ENCODE measurements at regions not wholly inside any gene's neighbourhood (a gene's known extent, or its start where the extent isn't known, plus 50 kb on each side); places are given as distances from the start of the nearest gene placed in this dataset.

DNA sequence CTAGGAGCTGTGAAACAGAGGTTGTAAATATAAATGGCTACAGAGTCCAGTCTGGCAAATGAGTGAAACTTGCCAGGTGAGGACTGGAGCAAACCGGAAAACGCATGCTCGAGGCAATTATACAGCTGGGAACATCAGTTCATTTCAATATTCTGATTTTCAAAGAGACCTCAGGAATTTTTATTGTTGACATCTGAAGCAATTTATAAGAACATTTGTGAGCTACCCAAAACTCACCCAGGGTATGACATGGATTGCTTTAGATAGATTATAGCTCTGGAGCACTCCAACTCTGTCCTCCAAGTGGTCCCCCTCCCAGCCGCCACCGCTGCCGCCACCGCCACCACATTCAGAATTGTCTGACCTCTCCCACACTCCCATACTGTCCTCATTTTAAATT, 84.6 kb upstream of the GRAMD2B start:
- Mint-ChIP-seq H3K27ac (ENCODE audit: low read depth) (no peak overlapping the region), H3K27me3 (peaks cover 63% of the 10 kb centered on the region), H3K36me3 (ENCODE audit: insufficient read depth) (no peaks in the 10 kb centered on the region), H3K4me3 (no peak overlapping the region), H3K9me3 (no peaks in the 10 kb centered on the region), H3K4me1 (no peaks in the 10 kb centered on the region)
- ATAC-seq (replicated peaks; ENCODE audit: extremely low read depth, poor library complexity, severe bottlenecking) = no peak
- DNase-seq (ENCODE audit: low spot score in 2 of 2) = no peak

DNA sequence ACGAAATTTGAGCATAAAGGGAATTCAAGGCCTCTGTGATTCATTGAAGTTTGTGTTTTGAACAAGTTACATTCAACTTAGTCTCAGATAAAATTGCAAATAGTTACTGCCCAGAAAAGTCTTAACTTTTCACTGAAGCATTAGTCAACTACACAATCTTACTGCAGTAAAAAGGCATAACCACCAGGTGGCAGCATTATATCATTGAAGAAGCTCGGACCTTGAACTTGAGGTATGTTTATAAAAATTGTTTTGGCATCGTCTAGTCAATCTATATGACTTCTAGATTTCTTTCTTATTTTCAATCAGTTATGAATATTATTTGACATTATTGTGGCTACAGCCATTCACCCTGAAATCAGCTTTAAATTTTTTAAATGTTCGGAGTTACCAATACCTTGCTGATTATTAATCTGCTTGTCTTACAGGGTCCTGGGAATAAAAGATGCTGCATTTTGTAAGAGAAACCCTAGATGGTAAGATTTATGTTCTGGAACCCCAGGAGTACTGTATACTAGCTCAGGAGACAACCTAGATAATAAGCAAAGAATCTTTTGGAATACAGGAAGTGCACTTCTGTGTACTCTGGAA, 83.9 kb upstream of the GRAMD2B start:
- no peaks in the 10 kb centered on the region for H3K4me1 Mint-ChIP-seq
- no peaks in the 10 kb centered on the region for H3K9me3 Mint-ChIP-seq
- H3K4me3 Mint-ChIP-seq = no peak overlapping the region
- ATAC-seq (replicated peaks; ENCODE audit: extremely low read depth, poor library complexity, severe bottlenecking) (peak; percentile 50), DNase-seq (ENCODE audit: low spot score in 2 of 2) (peak in 1 of 2 donors; percentile 37)
- no peaks in the 10 kb centered on the region for H3K36me3 Mint-ChIP-seq (ENCODE audit: insufficient read depth)
- H3K27ac Mint-ChIP-seq (ENCODE audit: low read depth) = no peak overlapping the region
- peaks cover 69% of the 10 kb centered on the region for H3K27me3 Mint-ChIP-seq

DNA sequence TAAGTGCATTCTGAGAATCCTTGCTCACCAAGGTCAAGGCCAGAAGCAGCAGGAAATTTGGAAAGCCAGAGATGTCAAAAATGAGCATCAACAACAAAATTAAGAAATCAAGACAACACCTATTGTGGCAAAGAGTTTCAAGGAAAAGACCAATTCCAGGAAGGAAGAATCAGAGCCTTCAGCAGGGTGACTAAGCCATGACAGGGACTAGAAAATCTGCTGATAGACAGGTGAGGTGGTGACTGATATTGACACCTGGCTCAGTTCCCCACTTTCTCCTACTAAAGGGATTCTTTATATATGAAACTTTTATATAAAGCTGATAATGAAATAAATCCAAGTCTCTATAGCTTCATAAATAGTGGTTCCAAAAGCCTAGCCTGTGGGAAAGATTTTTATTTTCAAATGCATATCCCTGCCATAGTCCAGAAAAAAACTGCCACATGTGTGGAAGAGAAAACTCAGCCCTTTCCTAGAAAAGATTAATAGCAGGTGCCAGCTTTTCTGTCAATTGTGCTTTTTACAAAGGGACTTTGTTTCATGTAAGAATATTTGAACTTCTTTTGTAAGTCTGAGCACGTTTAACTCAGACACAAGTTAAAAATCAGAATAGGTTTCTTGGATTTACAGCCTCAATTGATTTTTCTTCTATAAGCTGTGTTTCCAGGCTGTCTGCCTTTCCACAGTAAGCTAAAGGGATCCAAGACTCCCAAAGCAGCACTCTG, 81.1 kb upstream of the GRAMD2B start:
- DNase-seq (ENCODE audit: low spot score in 2 of 2) (no peak), ATAC-seq (replicated peaks; ENCODE audit: extremely low read depth, poor library complexity, severe bottlenecking) (no peak)
- Mint-ChIP-seq H3K27me3 (peaks cover 92% of the 10 kb centered on the region), H3K27ac (ENCODE audit: low read depth) (no peak overlapping the region), H3K4me1 (no peaks in the 10 kb centered on the region), H3K9me3 (no peaks in the 10 kb centered on the region), H3K4me3 (no peak overlapping the region), H3K36me3 (ENCODE audit: insufficient read depth) (no peaks in the 10 kb centered on the region)

DNA sequence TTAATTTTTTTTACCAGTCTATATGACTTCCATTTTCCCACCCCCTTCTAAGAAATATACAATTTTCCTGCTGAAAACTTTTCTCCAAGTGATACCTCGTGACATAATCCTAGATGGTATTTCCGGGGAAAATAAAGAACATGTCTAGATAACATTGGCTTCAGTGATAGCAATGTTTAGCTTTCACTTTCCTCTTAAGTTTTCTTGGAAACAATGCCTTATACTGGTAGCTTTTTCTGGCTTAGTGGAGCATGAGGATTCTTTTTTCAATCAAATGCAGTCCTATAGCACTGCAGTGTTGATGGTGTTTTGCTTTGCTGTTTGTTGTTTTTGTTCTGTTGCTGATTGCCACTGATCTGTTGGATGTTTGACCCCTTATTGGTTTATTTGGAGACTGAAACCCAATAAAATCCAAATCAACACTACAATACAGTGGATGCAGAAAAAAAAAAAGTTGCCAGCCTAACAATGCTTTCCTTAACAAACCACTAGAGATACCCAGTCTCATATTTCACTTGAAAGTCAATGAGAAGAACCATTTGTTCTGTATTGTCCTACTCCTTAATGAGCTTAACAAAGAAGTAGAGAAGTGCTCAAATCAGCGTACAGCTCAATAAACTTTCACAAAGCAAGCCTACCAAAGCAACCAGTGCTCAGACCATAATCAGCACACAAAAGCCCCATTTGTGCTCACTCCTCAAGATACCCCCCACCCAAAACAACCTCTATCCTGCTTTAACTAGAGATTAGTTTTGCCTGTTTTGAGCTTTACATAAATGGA, 74.2 kb upstream of the GRAMD2B start:
- DNase-seq (ENCODE audit: low spot score in 2 of 2) = no peak
- H3K27me3 Mint-ChIP-seq = peaks cover 55% of the 10 kb centered on the region
- no peak for ATAC-seq (replicated peaks; ENCODE audit: extremely low read depth, poor library complexity, severe bottlenecking)
- H3K27ac Mint-ChIP-seq (ENCODE audit: low read depth) = no peak overlapping the region
- H3K36me3 Mint-ChIP-seq (ENCODE audit: insufficient read depth) = no peaks in the 10 kb centered on the region
- H3K9me3 Mint-ChIP-seq = no peaks in the 10 kb centered on the region
- peaks cover 2% of the 10 kb centered on the region for H3K4me1 Mint-ChIP-seq
- no peak overlapping the region for H3K4me3 Mint-ChIP-seq

DNA sequence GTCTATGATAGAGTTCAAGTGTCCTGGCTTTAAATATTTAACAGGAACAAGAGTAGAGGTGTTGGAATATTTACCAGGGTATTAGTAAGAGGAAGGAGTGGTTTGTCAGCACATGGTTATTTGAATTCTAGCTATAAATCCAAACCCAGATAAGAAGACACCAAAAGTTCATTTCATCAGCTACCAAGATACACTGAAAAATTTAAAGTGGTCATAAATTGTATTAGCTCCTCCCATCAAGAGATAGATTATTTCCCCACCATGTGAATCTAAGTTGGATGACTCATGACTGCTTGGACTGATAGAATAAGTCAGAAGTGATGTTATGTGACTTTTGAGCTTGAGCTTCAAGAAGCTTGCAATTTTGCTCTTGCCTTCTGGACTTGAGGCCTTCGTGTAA, 72.1 kb upstream of the GRAMD2B start:
- ATAC-seq (replicated peaks; ENCODE audit: extremely low read depth, poor library complexity, severe bottlenecking) (no peak), DNase-seq (ENCODE audit: low spot score in 2 of 2) (no peak)
- Mint-ChIP-seq H3K4me3 (no peak overlapping the region), H3K36me3 (ENCODE audit: insufficient read depth) (no peaks in the 10 kb centered on the region), H3K4me1 (peaks cover 5% of the 10 kb centered on the region), H3K27me3 (peaks cover 34% of the 10 kb centered on the region), H3K9me3 (no peaks in the 10 kb centered on the region), H3K27ac (ENCODE audit: low read depth) (no peak overlapping the region)

DNA sequence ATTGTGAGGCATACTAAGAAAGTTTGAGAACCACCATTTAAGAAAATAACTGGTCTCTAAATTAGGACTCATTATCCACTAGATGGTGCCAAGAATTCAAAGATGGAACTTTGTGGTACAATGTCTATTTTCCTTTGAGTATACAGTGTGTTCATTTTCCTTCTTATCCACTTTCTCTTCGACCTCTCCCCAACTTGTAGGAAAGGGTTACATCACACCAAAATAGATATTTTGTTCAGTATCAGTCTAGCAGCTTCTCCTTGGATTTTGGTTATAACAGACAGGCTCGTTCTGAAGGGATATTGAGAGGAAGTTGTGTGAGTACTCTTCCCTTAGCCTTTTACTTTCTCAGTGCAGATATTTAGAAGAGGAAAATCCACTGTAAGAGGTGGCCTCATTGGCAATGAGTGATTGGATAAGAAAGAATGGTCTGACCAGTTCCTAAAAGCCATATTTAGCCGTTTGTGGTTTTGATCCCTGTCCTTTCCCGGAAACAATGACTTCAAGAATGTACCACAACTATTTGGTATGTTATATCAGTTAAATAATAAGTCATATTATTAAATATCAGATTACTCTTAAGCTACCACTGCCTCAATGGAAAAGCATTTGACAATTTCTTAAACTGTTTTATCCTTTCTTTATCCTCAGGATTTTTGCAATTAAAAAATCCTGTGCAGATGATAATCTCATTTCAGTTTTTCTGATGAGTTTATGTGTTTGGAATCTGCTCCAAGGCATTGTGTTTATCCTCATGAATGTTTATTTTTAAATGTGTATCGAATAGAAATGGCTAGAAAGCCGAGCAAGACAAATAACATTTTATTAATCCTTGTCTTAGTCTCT, 69.0 kb upstream of the GRAMD2B start:
- no peaks in the 10 kb centered on the region for H3K9me3 Mint-ChIP-seq
- H3K4me3 Mint-ChIP-seq = no peak overlapping the region
- no peak for DNase-seq (ENCODE audit: low spot score in 2 of 2)
- H3K4me1 Mint-ChIP-seq = peaks cover 5% of the 10 kb centered on the region
- peaks cover 7% of the 10 kb centered on the region for H3K27me3 Mint-ChIP-seq
- no peak overlapping the region for H3K27ac Mint-ChIP-seq (ENCODE audit: low read depth)
- no peaks in the 10 kb centered on the region for H3K36me3 Mint-ChIP-seq (ENCODE audit: insufficient read depth)
- no peak for ATAC-seq (replicated peaks; ENCODE audit: extremely low read depth, poor library complexity, severe bottlenecking)

DNA sequence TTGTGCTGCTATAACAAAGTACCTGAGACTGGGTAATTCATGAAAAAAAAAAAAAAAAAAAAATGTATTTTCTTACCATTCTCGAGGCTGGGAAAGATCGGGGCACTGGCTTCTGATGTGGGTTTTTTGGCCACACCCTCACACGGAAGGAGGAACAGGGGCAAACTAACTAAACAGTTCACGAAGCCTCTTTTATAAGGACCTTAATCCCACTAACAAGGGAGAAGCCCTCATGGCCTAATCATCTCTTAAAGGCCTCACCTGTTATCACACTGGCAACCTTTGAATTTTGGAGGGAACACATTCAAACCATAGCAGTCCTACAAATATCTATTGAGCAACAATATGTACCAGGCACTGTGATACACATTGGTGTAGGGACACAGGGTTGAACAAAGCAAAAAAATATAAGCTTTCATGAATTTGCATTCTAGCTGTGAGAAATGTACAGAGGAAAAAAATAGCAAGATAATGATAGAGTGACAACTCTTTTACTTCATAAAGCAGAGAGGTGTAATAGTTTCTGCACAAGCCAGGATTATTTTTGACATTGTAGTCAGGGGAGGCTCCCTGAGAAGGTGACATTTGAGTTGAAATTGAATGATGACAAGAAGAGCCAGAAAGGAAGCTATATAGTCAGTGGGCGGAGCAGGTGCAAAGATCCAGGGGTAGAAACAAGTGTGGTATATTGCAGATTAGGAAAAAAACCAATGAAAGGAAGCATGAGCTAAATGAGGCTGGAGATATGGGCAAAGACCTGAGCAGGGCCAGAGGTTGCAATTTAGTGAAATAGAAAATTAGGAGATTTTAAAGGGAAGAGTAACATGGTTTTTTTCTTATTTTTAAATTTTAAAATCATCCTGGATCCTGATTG, 68.1 kb upstream of the GRAMD2B start:
- Mint-ChIP-seq H3K4me1 (peaks cover 5% of the 10 kb centered on the region), H3K27ac (ENCODE audit: low read depth) (no peak overlapping the region), H3K36me3 (ENCODE audit: insufficient read depth) (no peaks in the 10 kb centered on the region), H3K4me3 (no peak overlapping the region), H3K9me3 (no peaks in the 10 kb centered on the region), H3K27me3 (no peaks in the 10 kb centered on the region)
- no peak for ATAC-seq (replicated peaks; ENCODE audit: extremely low read depth, poor library complexity, severe bottlenecking)
- DNase-seq (ENCODE audit: low spot score in 2 of 2) = no peak

DNA sequence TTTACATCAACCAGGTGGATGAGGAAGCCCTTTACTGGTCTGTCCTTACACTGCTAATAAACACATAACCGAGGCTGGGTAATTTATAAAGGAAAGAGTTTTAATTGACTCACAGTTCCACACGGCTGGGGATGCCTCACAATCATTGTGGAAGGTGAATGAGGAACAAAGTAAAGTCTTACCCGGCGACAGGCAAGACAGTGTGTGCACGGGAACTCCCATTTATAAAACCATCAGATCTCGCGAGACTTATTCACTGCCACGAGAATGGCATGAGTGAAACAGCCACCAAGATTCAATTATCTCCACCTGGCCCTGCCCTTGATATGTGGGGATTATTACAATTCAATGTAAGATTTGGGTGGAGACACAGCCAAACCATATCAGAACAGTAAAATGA, 67.3 kb upstream of the GRAMD2B start:
- Mint-ChIP-seq H3K9me3 (no peaks in the 10 kb centered on the region), H3K36me3 (ENCODE audit: insufficient read depth) (no peaks in the 10 kb centered on the region), H3K27ac (ENCODE audit: low read depth) (no peak overlapping the region), H3K27me3 (no peaks in the 10 kb centered on the region), H3K4me1 (peaks cover 5% of the 10 kb centered on the region), H3K4me3 (no peak overlapping the region)
- no peak for ATAC-seq (replicated peaks; ENCODE audit: extremely low read depth, poor library complexity, severe bottlenecking)
- DNase-seq (ENCODE audit: low spot score in 2 of 2) = no peak

DNA sequence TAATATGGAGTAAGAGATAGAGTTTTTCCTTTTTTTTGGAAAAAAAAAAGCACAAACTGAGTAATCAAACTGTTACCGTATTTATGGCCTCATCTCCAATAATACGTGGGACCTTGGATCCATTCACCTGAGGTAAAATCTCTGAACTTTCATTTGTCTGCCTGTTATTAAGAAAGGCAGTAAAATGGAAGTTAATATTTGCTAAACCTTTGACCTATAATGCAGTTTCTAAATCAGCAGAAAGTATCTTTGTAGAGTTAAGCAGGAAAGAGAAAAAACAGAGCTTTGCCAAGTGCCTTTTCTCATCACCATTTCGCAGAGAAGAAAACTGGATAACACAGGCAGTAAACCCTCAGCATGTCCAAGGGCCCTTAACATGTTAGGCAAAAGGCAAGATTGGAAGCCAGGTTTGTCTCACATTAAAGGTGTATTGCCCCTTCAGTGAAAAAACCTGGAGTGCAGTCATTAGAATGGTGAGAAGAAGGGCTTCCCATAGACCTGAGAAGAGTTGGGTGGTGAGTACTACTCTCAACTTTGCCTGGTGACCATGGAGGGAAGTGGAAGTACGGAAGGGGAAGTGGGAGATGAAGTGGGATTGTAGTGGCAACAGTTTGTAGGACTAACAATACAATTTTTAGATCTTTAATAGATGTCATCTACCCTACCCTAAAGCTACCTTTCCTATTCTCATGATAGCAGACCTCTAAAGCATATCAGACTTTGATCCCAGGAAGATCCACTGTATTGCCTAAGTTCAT, 65.4 kb upstream of the GRAMD2B start:
- peaks cover 5% of the 10 kb centered on the region for H3K4me1 Mint-ChIP-seq
- ATAC-seq (replicated peaks; ENCODE audit: extremely low read depth, poor library complexity, severe bottlenecking) (no peak), DNase-seq (ENCODE audit: low spot score in 2 of 2) (no peak)
- H3K27me3 Mint-ChIP-seq = no peaks in the 10 kb centered on the region
- no peaks in the 10 kb centered on the region for H3K36me3 Mint-ChIP-seq (ENCODE audit: insufficient read depth)
- H3K4me3 Mint-ChIP-seq = no peak overlapping the region
- no peaks in the 10 kb centered on the region for H3K9me3 Mint-ChIP-seq
- no peak overlapping the region for H3K27ac Mint-ChIP-seq (ENCODE audit: low read depth)

DNA sequence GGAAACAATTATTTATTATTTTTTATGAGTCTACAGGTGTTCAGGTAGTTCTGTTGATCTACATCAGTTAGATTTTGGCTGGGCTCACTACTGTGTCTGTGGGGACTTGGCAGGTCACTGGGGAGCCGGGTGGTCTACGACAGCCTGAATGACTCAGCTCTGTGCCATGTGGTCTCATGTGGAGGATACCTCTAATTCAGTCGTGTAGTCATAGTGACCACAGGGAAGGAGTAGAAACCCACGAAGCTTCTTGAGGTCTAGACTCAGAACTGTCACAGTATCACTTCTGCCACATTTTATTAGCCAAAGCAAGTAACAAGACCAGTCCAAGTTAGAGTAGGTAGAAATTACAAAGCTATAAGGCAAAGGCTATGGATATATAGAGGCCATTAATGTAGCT, 64.7 kb upstream of the GRAMD2B start:
- ATAC-seq (replicated peaks; ENCODE audit: extremely low read depth, poor library complexity, severe bottlenecking) (peak; percentile 28), DNase-seq (ENCODE audit: low spot score in 2 of 2) (no peak)
- peaks cover 5% of the 10 kb centered on the region for H3K4me1 Mint-ChIP-seq
- no peak overlapping the region for H3K27ac Mint-ChIP-seq (ENCODE audit: low read depth)
- H3K4me3 Mint-ChIP-seq = no peak overlapping the region
- no peaks in the 10 kb centered on the region for H3K36me3 Mint-ChIP-seq (ENCODE audit: insufficient read depth)
- no peaks in the 10 kb centered on the region for H3K9me3 Mint-ChIP-seq
- no peaks in the 10 kb centered on the region for H3K27me3 Mint-ChIP-seq

DNA sequence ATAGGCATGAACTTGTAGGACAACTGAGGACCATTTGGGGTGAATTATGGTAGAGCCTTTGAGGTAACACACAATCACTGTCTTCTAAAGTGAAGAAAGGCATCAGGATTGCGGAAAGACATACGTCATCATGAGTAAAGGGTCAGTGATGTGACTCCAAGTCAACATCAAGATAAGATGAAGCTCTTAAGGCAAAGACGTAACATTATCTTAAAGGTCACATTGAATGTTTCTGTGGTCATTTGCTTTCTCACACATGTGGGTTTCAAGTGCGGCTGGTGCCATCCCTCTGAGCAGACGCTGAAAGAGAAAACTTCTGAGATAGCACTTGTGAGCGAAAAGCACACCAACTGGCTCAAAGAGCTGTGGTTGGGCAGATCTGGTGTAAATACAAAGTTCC, 63.3 kb upstream of the GRAMD2B start:
- H3K9me3 Mint-ChIP-seq = no peaks in the 10 kb centered on the region
- H3K36me3 Mint-ChIP-seq (ENCODE audit: insufficient read depth) = no peaks in the 10 kb centered on the region
- no peak overlapping the region for H3K27ac Mint-ChIP-seq (ENCODE audit: low read depth)
- DNase-seq (ENCODE audit: low spot score in 2 of 2) (no peak), ATAC-seq (replicated peaks; ENCODE audit: extremely low read depth, poor library complexity, severe bottlenecking) (no peak)
- H3K27me3 Mint-ChIP-seq = no peaks in the 10 kb centered on the region
- H3K4me3 Mint-ChIP-seq = no peak overlapping the region
- no peaks in the 10 kb centered on the region for H3K4me1 Mint-ChIP-seq
